HCT116 (cell line): ENCODE measurements at regions not wholly inside any gene's neighbourhood (a gene's known extent, or its start where the extent isn't known, plus 50 kb on each side); places are given as distances from the start of the nearest gene placed in this dataset.

ENCODE experiments used
- ATAC-seq: fragments of 200-7000 bp; cut with Tn5 transposase; 2 replicates; pipeline ENCODE4 v1.9.1; 2020; ENCODE audit warnings: mild to moderate bottlenecking, moderate library complexity
- BruUV-seq: library from RNA; stranded (reverse); fragments of 400-500 nt; replicated peaks from 2 replicates; lab custom pipeline; 2021; lab: Mats Ljungman, UMichigan
- CTCF ChIA-PET: fragments of 300-600 bp; sonication (Branson Sonifier 250); formaldehyde crosslinking; loops from one replicate; lab custom pipeline; 2021; ENCODE audit warnings: antibody characterized with exemption; lab: Charles Lee
- POLR2A ChIA-PET: fragments of 300-600, 350-600 bp; sonication (Branson Sonifier 250); formaldehyde crosslinking; loops from one replicate; lab custom pipeline; 2021; ENCODE audit warnings: antibody characterized with exemption; lab: Charles Lee
- RAD21 ChIA-PET, 2 experiments: fragments of 300-600 bp; sonication (Branson Sonifier 250); formaldehyde crosslinking; loops; one replicate each; lab custom pipeline; 2023; ENCODE audit warnings: low total read pairs in 2 of 2; ENCODE audit not compliant: uncharacterized antibody in 2 of 2, unreplicated experiment in 2 of 2, low non-redundant PET in 1 of 2; lab: Charles Lee
- DNase-seq: peaks from one replicate; pipeline ENCODE4 v3.0.0-alpha.2; 2010; ENCODE audit warnings: low read depth, low spot score
- H2AFZ ChIP-seq: fragments of 200-600 bp; shearing (Covaris generic), sonication (generic); 2 replicates; pipeline ENCODE4 v1.6.1; 2017; ENCODE audit warnings: low read depth, mixed run types, mixed read lengths, antibody characterized with exemption, low read length; ENCODE audit not compliant: poor library complexity, severe bottlenecking
- H3K27ac ChIP-seq: 2 replicates; pipeline ENCODE4 v1.5.1; 2012; ENCODE audit warnings: low read depth, low read length
- H3K27me3 ChIP-seq: fragments of 200-600 bp; sonication (generic); 2 replicates; pipeline ENCODE4 v1.6.1; 2016; ENCODE audit warnings: mixed run types, low read length, mixed read lengths; ENCODE audit not compliant: insufficient read depth
- H3K36me3 ChIP-seq, 2 experiments: fragments of 200-500 bp in 1 of 2; fragments of 200-600 bp in 1 of 2; sonication (Bioruptor generic) in 1 of 2; sonication (generic) in 1 of 2; 2 replicates each; pipeline versions ENCODE4 v1.5.1 to v1.6.1; 2014 to 2016; ENCODE audit warnings: low read length in 2 of 2, inconsistent platforms in 1 of 2, mixed read lengths in 1 of 2, mixed run types in 1 of 2; ENCODE audit not compliant: insufficient read depth in 2 of 2, control insufficient read depth in 1 of 2
- H3K4me1 ChIP-seq, 2 experiments: fragments of 200-600 bp in 1 of 2; sonication (generic) in 1 of 2; 2 replicates each; pipeline versions ENCODE4 v1.5.1 to v1.6.1; 2012 to 2017; ENCODE audit warnings: low read length in 2 of 2, inconsistent platforms in 1 of 2, mild to moderate bottlenecking in 1 of 2, mixed read lengths in 1 of 2, mixed run types in 1 of 2, moderate library complexity in 1 of 2; ENCODE audit not compliant: insufficient read depth in 2 of 2, control insufficient read depth in 1 of 2
- H3K4me2 ChIP-seq: fragments of 200-600 bp; sonication (generic); 2 replicates; pipeline ENCODE4 v1.6.1; 2017; ENCODE audit warnings: mixed run types, low read length, mixed read lengths
- H3K4me3 ChIP-seq, 2 experiments: fragments of 200-600 bp in 1 of 2; sonication (generic) in 1 of 2; replicated peaks in 1 of 2; 2 replicates each; pipeline ENCODE4 v1.5.1; 2011 to 2016; ENCODE audit warnings: low read length in 2 of 2, control low read depth in 1 of 2, low read depth in 1 of 2, mild to moderate bottlenecking in 1 of 2, mixed read lengths in 1 of 2, mixed run types in 1 of 2
- H3K79me2 ChIP-seq: fragments of 200-600 bp; sonication (generic); 2 replicates; pipeline ENCODE4 v1.6.1; 2017; ENCODE audit warnings: mild to moderate bottlenecking, mixed run types, low read length, moderate library complexity, mixed read lengths; ENCODE audit not compliant: insufficient read depth
- H3K9ac ChIP-seq: fragments of 200-600 bp; sonication (generic); 2 replicates; pipeline ENCODE4 v1.6.1; 2016; ENCODE audit warnings: low read length, mixed read lengths
- H3K9me2 ChIP-seq: fragments of 200-600 bp; sonication (generic), shearing (Covaris generic); 2 replicates; pipeline ENCODE4 v1.6.1; 2017; ENCODE audit warnings: mixed run types, mild to moderate bottlenecking, moderate library complexity; ENCODE audit not compliant: insufficient read depth
- H3K9me3 ChIP-seq, 2 experiments: fragments of 200-500 bp in 1 of 2; fragments of 200-600 bp in 1 of 2; sonication (Bioruptor generic) in 1 of 2; sonication (generic) in 1 of 2; 2 replicates each; pipeline ENCODE4 v1.6.1; 2014 to 2017; ENCODE audit warnings: low read length in 2 of 2, mixed read lengths in 2 of 2, inconsistent platforms in 1 of 2, low read depth in 1 of 2, mild to moderate bottlenecking in 1 of 2, mixed run types in 1 of 2, moderate library complexity in 1 of 2; ENCODE audit not compliant: control insufficient read depth in 1 of 2, insufficient read depth in 1 of 2
- H4K20me1 ChIP-seq: fragments of 200-600 bp; sonication (generic), shearing (Covaris generic); 2 replicates; pipeline ENCODE4 v1.6.1; 2017; ENCODE audit warnings: mixed run types, mild to moderate bottlenecking, moderate library complexity; ENCODE audit not compliant: insufficient read depth
- ATF3 ChIP-seq: IDR thresholded peaks from 2 replicates; pipeline ENCODE4 v1.6.1; 2012
- CEBPB ChIP-seq: IDR thresholded peaks from 2 replicates; pipeline ENCODE4 v1.6.1; 2012; ENCODE audit warnings: low read depth
- CTCF ChIP-seq, 3 experiments: fragments of 200-600 bp in 1 of 3; sonication (generic) in 1 of 3; IDR thresholded peaks in 2 of 3; conservative IDR thresholded peaks in 1 of 3; 2 replicates each; pipeline ENCODE4 v1.5.1; 2012 to 2017; ENCODE audit warnings: low read depth in 2 of 3, low read length in 2 of 3, antibody characterized with exemption in 1 of 3, borderline replicate concordance in 1 of 3, control low read depth in 1 of 3, mild to moderate bottlenecking in 1 of 3, mixed read lengths in 1 of 3, mixed run types in 1 of 3, moderate library complexity in 1 of 3; ENCODE audit not compliant: insufficient read depth in 1 of 3
- ELF1 ChIP-seq: IDR thresholded peaks from 2 replicates; pipeline ENCODE4 v1.6.1; 2012; ENCODE audit warnings: low read depth, borderline replicate concordance
- EZH2phosphoT487 ChIP-seq: fragments of 200-600 bp; IDR thresholded peaks from 2 replicates; pipeline ENCODE4 v1.6.1; 2018; ENCODE audit warnings: antibody characterized with exemption, borderline replicate concordance
- JUND ChIP-seq: IDR thresholded peaks from 2 replicates; pipeline ENCODE4 v1.6.1; 2012
- MAX ChIP-seq: IDR thresholded peaks from 2 replicates; pipeline ENCODE4 v1.6.1; 2012
- POLR2A ChIP-seq: IDR thresholded peaks from 2 replicates; pipeline ENCODE4 v1.7.0; 2011; ENCODE audit warnings: borderline replicate concordance; ENCODE audit not compliant: insufficient read depth, insufficient read length; ENCODE audit errors: extremely low read depth
- REST ChIP-seq: IDR thresholded peaks from 2 replicates; pipeline ENCODE4 v1.6.1; 2012; ENCODE audit warnings: low read depth
- SIN3A ChIP-seq: IDR thresholded peaks from 2 replicates; pipeline ENCODE4 v1.6.1; 2012; ENCODE audit warnings: low read depth
- TCF7L2 ChIP-seq: IDR thresholded peaks from 2 replicates; pipeline ENCODE4 v1.7.0; 2011; ENCODE audit warnings: borderline replicate concordance, inconsistent platforms; ENCODE audit not compliant: insufficient read depth, insufficient read length; ENCODE audit errors: extremely low read depth
- ZBTB33 ChIP-seq: IDR thresholded peaks from 2 replicates; pipeline ENCODE4 v1.6.1; 2011; ENCODE audit warnings: mild to moderate bottlenecking, low read length, moderate library complexity; ENCODE audit not compliant: insufficient replicate concordance; ENCODE audit errors: extremely low read depth
- ZFX ChIP-seq: fragments of 450-650 bp; IDR thresholded peaks from 2 replicates; pipeline ENCODE4 v1.6.1; 2017
- ZNF274 ChIP-seq: fragments of 200-500 bp; sonication (Bioruptor generic); IDR thresholded peaks from 2 replicates; pipeline ENCODE4 v1.6.1; 2014; ENCODE audit warnings: mild to moderate bottlenecking, low read depth, low read length, inconsistent platforms
- intact Hi-C: fragments of 100-400 bp; cut with micrococcal nuclease; formaldehyde crosslinking; loops from 2 replicates; pipeline ENCODE4 v1.10.0; 2022

GRCh38 chr17:13746404-13746803 lies 144.7 kb upstream of the HS3ST3A1 start (continued):
- TF ChIP-seq JUND: no peak
- no peak for TF ChIP-seq ATF3
- TF ChIP-seq TCF7L2: no peak
- TF ChIP-seq REST: no peak
- TF ChIP-seq, all 23 proteins: peak for 0

- no peak overlapping the region for H2AFZ ChIP-seq
- ATAC-seq: no peak
- no peaks in the 10 kb centered on the region for H3K36me3 ChIP-seq
- peaks cover 3% of the 10 kb centered on the region; the same call in 1 of the 2 replicates for H3K27me3 ChIP-seq
- no peaks in the 10 kb centered on the region for H4K20me1 ChIP-seq
- RAD21 ChIA-PET: no interaction called here
- intact Hi-C loops: no loop called here
- H3K9ac ChIP-seq: no peak overlapping the region
- H3K4me3 ChIP-seq: no peak overlapping the region
- POLR2A ChIA-PET: no interaction called here
- no peak for DNase-seq
- no peaks in the 10 kb centered on the region for H3K9me2 ChIP-seq
- no TSS peak for BruUV-seq
- no peaks in the 10 kb centered on the region for H3K4me1 ChIP-seq
- no peaks in the 10 kb centered on the region for H3K9me3 ChIP-seq
- H3K4me2 ChIP-seq: no peak overlapping the region
- no peaks in the 10 kb centered on the region for H3K79me2 ChIP-seq
- CTCF ChIA-PET: no interaction called here
- no peak overlapping the region for H3K27ac ChIP-seq
- TF ChIP-seq POLR2A: no peak
- no peak for TF ChIP-seq SIN3A
- TF ChIP-seq ZFX: no peak
- no peak for TF ChIP-seq CTCF (IDR thresholded peaks at IDR 0.05 in 2 of 3, conservative IDR thresholded peaks at IDR 0.05 in 1 of 3; ENCODE audit: borderline replicate concordance in 1 of 3, insufficient read depth in 1 of 3, low read depth in 2 of 3, low read length in 2 of 3)
- no peak for TF ChIP-seq ZNF274
- no peak for TF ChIP-seq EZH2phosphoT487
- no peak for TF ChIP-seq CEBPB
- no peak for TF ChIP-seq MAX
- TF ChIP-seq ELF1: no peak
- no peak for TF ChIP-seq TCF7L2
- no peak for TF ChIP-seq ZBTB33
Measured at GRCh38 chr17:13749166-13749890, 147.6 kb upstream of the HS3ST3A1 start.
